PC-9 (cell line): ENCODE measurements at regions not wholly inside any gene's neighbourhood (a gene's known extent, or its start where the extent isn't known, plus 50 kb on each side); places are given as distances from the start of the nearest gene placed in this dataset.

Experiments used
- CTCF ChIP-seq: fragments of 200-600 bp; sonication (generic); conservative IDR thresholded peaks from 2 replicates; pipeline ENCODE4 v1.6.1; 2017; ENCODE audit warnings: mixed run types, antibody characterized with exemption, mild to moderate bottlenecking, moderate library complexity
- EZH2 ChIP-seq: fragments of 200-600 bp; sonication (generic); IDR thresholded peaks from 2 replicates; pipeline ENCODE4 v1.8.0; 2017; ENCODE audit warnings: antibody characterized with exemption, low read depth

GRCh38 chr3:164196477-164196876 is 881.8 kb downstream of the SI start:
- TF ChIP-seq CTCF (no peak), EZH2 (no peak)
